Liver (tissue), 8 donors: ENCODE measurements at regions not wholly inside any gene's neighbourhood (a gene's known extent, or its start where the extent isn't known, plus 50 kb on each side); places are given as distances from the start of the nearest gene placed in this dataset.

Source experiments
- DNase-seq: peaks from one replicate; pipeline ENCODE4 v3.0.0-alpha.2; 2017; ENCODE audit warnings: low spot score
- H3K27ac ChIP-seq, 2 donors: one replicate each; pipeline ENCODE4 v1.7.0; 2013; ENCODE audit warnings: inconsistent platforms in 2 of 2, low read length in 2 of 2, control low read depth in 1 of 2, low read depth in 1 of 2, mild to moderate bottlenecking in 1 of 2
- H3K27me3 ChIP-seq, 4 donors: one replicate each; pipeline versions ENCODE4 v1.6.1 to v1.7.0; 2013; ENCODE audit warnings: low read length in 3 of 4, inconsistent platforms in 1 of 4, mild to moderate bottlenecking in 1 of 4, moderate library complexity in 1 of 4; ENCODE audit not compliant: control insufficient read depth in 4 of 4, insufficient read depth in 4 of 4
- H3K36me3 ChIP-seq, 4 donors: one replicate each; pipeline versions ENCODE4 v1.6.1 to v1.7.0; 2013; ENCODE audit warnings: low read length in 3 of 4, mild to moderate bottlenecking in 3 of 4, low read depth in 1 of 4, moderate library complexity in 1 of 4; ENCODE audit not compliant: control insufficient read depth in 4 of 4, insufficient read depth in 3 of 4
- H3K4me1 ChIP-seq, 4 donors: one replicate each; pipeline versions ENCODE4 v1.6.1 to v1.7.0; 2013; ENCODE audit warnings: low read length in 3 of 4, mild to moderate bottlenecking in 3 of 4, moderate library complexity in 1 of 4; ENCODE audit not compliant: control insufficient read depth in 4 of 4, insufficient read depth in 4 of 4
- H3K4me3 ChIP-seq, 3 donors: one replicate each; pipeline versions ENCODE4 v1.6.1 to v1.7.0; 2013; ENCODE audit warnings: low read length in 3 of 3, control low read depth in 1 of 3, low read depth in 1 of 3, mild to moderate bottlenecking in 1 of 3
- H3K9ac ChIP-seq, 2 donors: one replicate each; pipeline ENCODE4 v1.7.0; 2013; ENCODE audit warnings: low read length in 2 of 2, mild to moderate bottlenecking in 2 of 2, moderate library complexity in 2 of 2, control low read depth in 1 of 2, low read depth in 1 of 2
- H3K9me3 ChIP-seq, 4 donors: one replicate each; pipeline versions ENCODE4 v1.6.1 to v1.7.0; 2013; ENCODE audit warnings: low read length in 3 of 4; ENCODE audit not compliant: control insufficient read depth in 4 of 4
- EGR1 ChIP-seq, 2 donors: IDR thresholded peaks; 2 replicates each; pipeline ENCODE4 v1.6.1; 2016 to 2018; ENCODE audit warnings: antibody characterized with exemption in 2 of 2, low read depth in 2 of 2
- FOXA1 ChIP-seq: IDR thresholded peaks from 2 replicates; pipeline ENCODE4 v1.6.1; 2016; ENCODE audit warnings: antibody characterized with exemption
- FOXA2 ChIP-seq: IDR thresholded peaks from 2 replicates; pipeline ENCODE4 v1.6.1; 2016; ENCODE audit warnings: antibody characterized with exemption
- GABPA ChIP-seq, 2 donors: IDR thresholded peaks in 1 of 2; conservative IDR thresholded peaks in 1 of 2; 2 replicates each; pipeline ENCODE4 v1.6.1; 2016; ENCODE audit warnings: antibody characterized with exemption in 2 of 2, mild to moderate bottlenecking in 1 of 2, moderate library complexity in 1 of 2
- HNF4A ChIP-seq, 2 donors: conservative IDR thresholded peaks; 2 replicates each; pipeline ENCODE4 v1.6.1; 2016; ENCODE audit warnings: antibody characterized with exemption in 2 of 2, mild to moderate bottlenecking in 2 of 2
- JUND ChIP-seq, 2 donors: IDR thresholded peaks; 2 replicates each; pipeline ENCODE4 v1.6.1; 2016; ENCODE audit warnings: antibody characterized with exemption in 2 of 2
- NR2F2 ChIP-seq: IDR thresholded peaks from 2 replicates; pipeline ENCODE4 v1.6.1; 2016; ENCODE audit warnings: antibody characterized with exemption
- RAD21 ChIP-seq, 2 donors: IDR thresholded peaks; 2 replicates each; pipeline ENCODE4 v1.6.1; 2016; ENCODE audit warnings: antibody characterized with exemption in 2 of 2, mild to moderate bottlenecking in 2 of 2
- RXRA ChIP-seq, 2 donors: IDR thresholded peaks; 2 replicates each; pipeline ENCODE4 v1.6.1; 2017 to 2018; ENCODE audit warnings: antibody characterized with exemption in 2 of 2, mild to moderate bottlenecking in 1 of 2
- SP1 ChIP-seq: IDR thresholded peaks from 2 replicates; pipeline ENCODE4 v1.6.1; 2018; ENCODE audit warnings: antibody characterized with exemption, mild to moderate bottlenecking
- TAF1 ChIP-seq: conservative IDR thresholded peaks from 2 replicates; pipeline ENCODE4 v1.6.1; 2016; ENCODE audit warnings: antibody characterized with exemption, mild to moderate bottlenecking
- YY1 ChIP-seq: IDR thresholded peaks from 2 replicates; pipeline ENCODE4 v1.6.1; 2016; ENCODE audit warnings: antibody characterized with exemption, mild to moderate bottlenecking
- WGBS: extraction: QIAGEN DNeasy Blood & Tissue Kit; methylation state at CpG from one replicate; pipeline ENCODE4 v1.1.7; 2013; 5-methylcytosine and 5-hydroxymethylcytosine counted together
- TF ChIP-seq, protein P1 (sequence below): IDR thresholded peaks from 2 replicates; pipeline ENCODE4 v1.6.1; 2016; ENCODE audit warnings: antibody characterized with exemption
- TF ChIP-seq, protein P2 (sequence below): IDR thresholded peaks from 2 replicates; pipeline ENCODE4 v1.6.1; 2016; ENCODE audit warnings: antibody characterized with exemption
- TF ChIP-seq, protein P3 (sequence below): IDR thresholded peaks from 2 replicates; pipeline ENCODE4 v1.6.1; 2016; ENCODE audit warnings: antibody characterized with exemption
- TF ChIP-seq, protein P4 (sequence below): fragments of 150-350 bp; IDR thresholded peaks from 2 replicates; pipeline ENCODE4 v1.5.1; 2017; ENCODE audit warnings: improper control_type of control experiment, low read depth, low read length; ENCODE audit not compliant: missing input control
- TF ChIP-seq, protein P5 (sequence below): IDR thresholded peaks from 2 replicates; pipeline ENCODE4 v1.6.1; 2016; ENCODE audit warnings: antibody characterized with exemption, mild to moderate bottlenecking
- donor health status: healthy.
- donor health status: healthy.
- donor health status: healthy.
- donor health status: healthy.
- donor health status: healthy.

DNA sequence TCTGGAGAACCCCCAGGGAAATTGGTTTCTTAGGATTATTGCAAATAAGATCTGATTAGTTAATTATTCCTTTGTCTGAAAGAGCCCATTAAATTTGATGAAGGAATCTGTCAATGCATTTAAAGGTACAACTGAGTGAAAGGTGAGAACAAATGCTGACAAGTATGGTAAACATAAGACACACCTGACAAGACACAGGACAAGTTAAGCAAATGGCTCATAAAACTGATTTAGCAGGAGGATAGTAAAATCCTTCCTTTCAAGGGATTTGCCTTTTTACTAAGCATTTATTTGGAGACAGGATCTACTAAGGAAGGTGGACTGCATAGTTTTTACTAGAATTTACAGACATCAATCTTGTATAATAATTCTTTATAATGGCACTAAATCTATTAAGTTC, 553.9 kb downstream of the SPRY1 start:
- H3K27ac ChIP-seq: no peak overlapping the region
- H3K4me3 ChIP-seq: no peak overlapping the region
- no peaks in the 10 kb centered on the region for H3K9me3 ChIP-seq
- no peaks in the 10 kb centered on the region for H3K27me3 ChIP-seq
- no peaks in the 10 kb centered on the region for H3K36me3 ChIP-seq
- H3K9ac ChIP-seq: no peak overlapping the region
- DNase-seq: no peak
- TF ChIP-seq, protein P1, sequence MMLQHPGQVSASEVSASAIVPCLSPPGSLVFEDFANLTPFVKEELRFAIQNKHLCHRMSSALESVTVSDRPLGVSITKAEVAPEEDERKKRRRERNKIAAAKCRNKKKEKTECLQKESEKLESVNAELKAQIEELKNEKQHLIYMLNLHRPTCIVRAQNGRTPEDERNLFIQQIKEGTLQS: no peak
- H3K4me1 ChIP-seq: no peaks in the 10 kb centered on the region

DNA sequence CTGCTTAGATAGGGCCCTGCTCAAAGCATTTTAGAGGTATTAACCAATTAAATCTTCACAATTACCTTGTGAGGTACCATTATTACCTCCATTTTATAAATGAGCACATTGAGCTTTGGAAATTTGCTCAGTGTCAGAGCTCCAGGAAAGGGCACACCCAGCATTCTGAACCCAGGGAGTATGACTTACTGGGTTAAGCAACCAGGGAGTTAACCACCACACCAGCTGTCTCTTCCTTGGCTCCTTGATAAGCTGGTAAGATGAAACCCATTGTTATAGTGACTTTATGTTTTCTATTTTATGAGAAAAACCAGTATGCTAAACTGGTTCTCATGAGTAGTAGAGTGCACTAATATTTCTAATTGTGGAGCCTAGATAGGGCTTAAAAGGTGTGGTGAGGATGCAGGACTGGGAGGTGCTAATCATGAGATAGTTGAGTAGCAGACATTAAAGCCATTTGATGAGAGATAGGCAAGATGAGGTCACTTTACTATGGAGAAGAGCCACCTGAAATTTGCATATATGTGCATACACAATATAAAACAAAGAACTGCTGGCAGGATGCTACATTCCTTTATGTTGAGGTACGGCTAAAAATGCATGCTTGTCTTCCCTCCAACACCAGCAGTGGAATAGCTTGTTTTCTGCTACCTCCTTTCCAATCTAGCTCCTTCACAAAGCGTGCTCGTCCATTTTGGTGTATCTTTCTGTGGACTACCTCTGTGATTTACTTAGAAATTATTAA, 556.1 kb downstream of the SPRY1 start:
- H3K27ac ChIP-seq: no peak overlapping the region
- WGBS: 50% methylated on average over 3 of the region's 3 CpGs
- H3K9ac ChIP-seq: no peak overlapping the region
- H3K4me1 ChIP-seq: no peaks in the 10 kb centered on the region
- H3K4me3 ChIP-seq: no peak overlapping the region
- H3K9me3 ChIP-seq: no peaks in the 10 kb centered on the region
- DNase-seq: no peak
- no peak for TF ChIP-seq YY1
- TF ChIP-seq FOXA2: no peak
- TF ChIP-seq HNF4A (conservative IDR thresholded peaks at IDR 0.05): no peak
- TF ChIP-seq EGR1 (IDR thresholded peaks at IDR 0.05; ENCODE audit: low read depth in 2 of 2): no peak
- TF ChIP-seq TAF1: no peak
- TF ChIP-seq, protein P2, sequence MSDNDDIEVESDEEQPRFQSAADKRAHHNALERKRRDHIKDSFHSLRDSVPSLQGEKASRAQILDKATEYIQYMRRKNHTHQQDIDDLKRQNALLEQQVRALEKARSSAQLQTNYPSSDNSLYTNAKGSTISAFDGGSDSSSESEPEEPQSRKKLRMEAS: no peak
- TF ChIP-seq, protein P3, sequence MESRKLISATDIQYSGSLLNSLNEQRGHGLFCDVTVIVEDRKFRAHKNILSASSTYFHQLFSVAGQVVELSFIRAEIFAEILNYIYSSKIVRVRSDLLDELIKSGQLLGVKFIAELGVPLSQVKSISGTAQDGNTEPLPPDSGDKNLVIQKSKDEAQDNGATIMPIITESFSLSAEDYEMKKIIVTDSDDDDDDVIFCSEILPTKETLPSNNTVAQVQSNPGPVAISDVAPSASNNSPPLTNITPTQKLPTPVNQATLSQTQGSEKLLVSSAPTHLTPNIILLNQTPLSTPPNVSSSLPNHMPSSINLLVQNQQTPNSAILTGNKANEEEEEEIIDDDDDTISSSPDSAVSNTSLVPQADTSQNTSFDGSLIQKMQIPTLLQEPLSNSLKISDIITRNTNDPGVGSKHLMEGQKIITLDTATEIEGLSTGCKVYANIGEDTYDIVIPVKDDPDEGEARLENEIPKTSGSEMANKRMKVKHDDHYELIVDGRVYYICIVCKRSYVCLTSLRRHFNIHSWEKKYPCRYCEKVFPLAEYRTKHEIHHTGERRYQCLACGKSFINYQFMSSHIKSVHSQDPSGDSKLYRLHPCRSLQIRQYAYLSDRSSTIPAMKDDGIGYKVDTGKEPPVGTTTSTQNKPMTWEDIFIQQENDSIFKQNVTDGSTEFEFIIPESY: no peak
- no peak for TF ChIP-seq JUND (IDR thresholded peaks at IDR 0.05)
- TF ChIP-seq RXRA (IDR thresholded peaks at IDR 0.05): no peak
- TF ChIP-seq FOXA1: no peak
- TF ChIP-seq, protein P4, sequence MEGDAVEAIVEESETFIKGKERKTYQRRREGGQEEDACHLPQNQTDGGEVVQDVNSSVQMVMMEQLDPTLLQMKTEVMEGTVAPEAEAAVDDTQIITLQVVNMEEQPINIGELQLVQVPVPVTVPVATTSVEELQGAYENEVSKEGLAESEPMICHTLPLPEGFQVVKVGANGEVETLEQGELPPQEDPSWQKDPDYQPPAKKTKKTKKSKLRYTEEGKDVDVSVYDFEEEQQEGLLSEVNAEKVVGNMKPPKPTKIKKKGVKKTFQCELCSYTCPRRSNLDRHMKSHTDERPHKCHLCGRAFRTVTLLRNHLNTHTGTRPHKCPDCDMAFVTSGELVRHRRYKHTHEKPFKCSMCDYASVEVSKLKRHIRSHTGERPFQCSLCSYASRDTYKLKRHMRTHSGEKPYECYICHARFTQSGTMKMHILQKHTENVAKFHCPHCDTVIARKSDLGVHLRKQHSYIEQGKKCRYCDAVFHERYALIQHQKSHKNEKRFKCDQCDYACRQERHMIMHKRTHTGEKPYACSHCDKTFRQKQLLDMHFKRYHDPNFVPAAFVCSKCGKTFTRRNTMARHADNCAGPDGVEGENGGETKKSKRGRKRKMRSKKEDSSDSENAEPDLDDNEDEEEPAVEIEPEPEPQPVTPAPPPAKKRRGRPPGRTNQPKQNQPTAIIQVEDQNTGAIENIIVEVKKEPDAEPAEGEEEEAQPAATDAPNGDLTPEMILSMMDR: no peak
- TF ChIP-seq RAD21 (IDR thresholded peaks at IDR 0.05): no peak
- TF ChIP-seq, protein P1: no peak
- no peak for TF ChIP-seq SP1
- TF ChIP-seq, protein P5, sequence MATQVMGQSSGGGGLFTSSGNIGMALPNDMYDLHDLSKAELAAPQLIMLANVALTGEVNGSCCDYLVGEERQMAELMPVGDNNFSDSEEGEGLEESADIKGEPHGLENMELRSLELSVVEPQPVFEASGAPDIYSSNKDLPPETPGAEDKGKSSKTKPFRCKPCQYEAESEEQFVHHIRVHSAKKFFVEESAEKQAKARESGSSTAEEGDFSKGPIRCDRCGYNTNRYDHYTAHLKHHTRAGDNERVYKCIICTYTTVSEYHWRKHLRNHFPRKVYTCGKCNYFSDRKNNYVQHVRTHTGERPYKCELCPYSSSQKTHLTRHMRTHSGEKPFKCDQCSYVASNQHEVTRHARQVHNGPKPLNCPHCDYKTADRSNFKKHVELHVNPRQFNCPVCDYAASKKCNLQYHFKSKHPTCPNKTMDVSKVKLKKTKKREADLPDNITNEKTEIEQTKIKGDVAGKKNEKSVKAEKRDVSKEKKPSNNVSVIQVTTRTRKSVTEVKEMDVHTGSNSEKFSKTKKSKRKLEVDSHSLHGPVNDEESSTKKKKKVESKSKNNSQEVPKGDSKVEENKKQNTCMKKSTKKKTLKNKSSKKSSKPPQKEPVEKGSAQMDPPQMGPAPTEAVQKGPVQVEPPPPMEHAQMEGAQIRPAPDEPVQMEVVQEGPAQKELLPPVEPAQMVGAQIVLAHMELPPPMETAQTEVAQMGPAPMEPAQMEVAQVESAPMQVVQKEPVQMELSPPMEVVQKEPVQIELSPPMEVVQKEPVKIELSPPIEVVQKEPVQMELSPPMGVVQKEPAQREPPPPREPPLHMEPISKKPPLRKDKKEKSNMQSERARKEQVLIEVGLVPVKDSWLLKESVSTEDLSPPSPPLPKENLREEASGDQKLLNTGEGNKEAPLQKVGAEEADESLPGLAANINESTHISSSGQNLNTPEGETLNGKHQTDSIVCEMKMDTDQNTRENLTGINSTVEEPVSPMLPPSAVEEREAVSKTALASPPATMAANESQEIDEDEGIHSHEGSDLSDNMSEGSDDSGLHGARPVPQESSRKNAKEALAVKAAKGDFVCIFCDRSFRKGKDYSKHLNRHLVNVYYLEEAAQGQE: no peak
- TF ChIP-seq GABPA (IDR thresholded peaks at IDR 0.05 in 1 of 2, conservative IDR thresholded peaks at IDR 0.05 in 1 of 2): no peak
- no peak for TF ChIP-seq NR2F2
- no peaks in the 10 kb centered on the region for H3K27me3 ChIP-seq
- H3K36me3 ChIP-seq: no peaks in the 10 kb centered on the region
